Endothelial cell (in vitro differentiated cells): ENCODE measurements at regions not wholly inside any gene's neighbourhood (a gene's known extent, or its start where the extent isn't known, plus 50 kb on each side); places are given as distances from the start of the nearest gene placed in this dataset.

Source experiments
- DNase-seq: peaks from one replicate; pipeline ENCODE4 v3.0.0; 2021; ENCODE audit warnings: low spot score
- H3K27ac Mint-ChIP-seq: one replicate; pipeline ENCODE4 v1.8.0; 2021; ENCODE audit warnings: mixed read lengths, inconsistent platforms; ENCODE audit not compliant: unreplicated experiment
- H3K27me3 Mint-ChIP-seq: one replicate; pipeline ENCODE4 v1.8.0; 2021; ENCODE audit warnings: mild to moderate bottlenecking, moderate library complexity, mixed read lengths, inconsistent platforms; ENCODE audit not compliant: unreplicated experiment
- H3K36me3 Mint-ChIP-seq: one replicate; pipeline ENCODE4 v1.8.0; 2021; ENCODE audit warnings: mild to moderate bottlenecking, low read depth, mixed read lengths, inconsistent platforms; ENCODE audit not compliant: unreplicated experiment
- H3K4me1 Mint-ChIP-seq: one replicate; pipeline ENCODE4 v1.8.0; 2021; ENCODE audit warnings: mild to moderate bottlenecking, mixed read lengths, inconsistent platforms; ENCODE audit not compliant: unreplicated experiment
- H3K4me3 Mint-ChIP-seq: one replicate; pipeline ENCODE4 v1.8.0; 2021; ENCODE audit warnings: mild to moderate bottlenecking, mixed read lengths, inconsistent platforms; ENCODE audit not compliant: unreplicated experiment
- H3K9me3 Mint-ChIP-seq: one replicate; pipeline ENCODE4 v1.8.0; 2021; ENCODE audit warnings: mixed read lengths, inconsistent platforms; ENCODE audit not compliant: unreplicated experiment
- TF ChIP-seq, protein P1 (sequence below): fragments of 200-600 bp; sonication (generic); IDR thresholded peaks from one replicate; pipeline ENCODE4 v1.5.0; 2021; ENCODE audit warnings: antibody characterized with exemption; ENCODE audit not compliant: unreplicated experiment

DNA sequence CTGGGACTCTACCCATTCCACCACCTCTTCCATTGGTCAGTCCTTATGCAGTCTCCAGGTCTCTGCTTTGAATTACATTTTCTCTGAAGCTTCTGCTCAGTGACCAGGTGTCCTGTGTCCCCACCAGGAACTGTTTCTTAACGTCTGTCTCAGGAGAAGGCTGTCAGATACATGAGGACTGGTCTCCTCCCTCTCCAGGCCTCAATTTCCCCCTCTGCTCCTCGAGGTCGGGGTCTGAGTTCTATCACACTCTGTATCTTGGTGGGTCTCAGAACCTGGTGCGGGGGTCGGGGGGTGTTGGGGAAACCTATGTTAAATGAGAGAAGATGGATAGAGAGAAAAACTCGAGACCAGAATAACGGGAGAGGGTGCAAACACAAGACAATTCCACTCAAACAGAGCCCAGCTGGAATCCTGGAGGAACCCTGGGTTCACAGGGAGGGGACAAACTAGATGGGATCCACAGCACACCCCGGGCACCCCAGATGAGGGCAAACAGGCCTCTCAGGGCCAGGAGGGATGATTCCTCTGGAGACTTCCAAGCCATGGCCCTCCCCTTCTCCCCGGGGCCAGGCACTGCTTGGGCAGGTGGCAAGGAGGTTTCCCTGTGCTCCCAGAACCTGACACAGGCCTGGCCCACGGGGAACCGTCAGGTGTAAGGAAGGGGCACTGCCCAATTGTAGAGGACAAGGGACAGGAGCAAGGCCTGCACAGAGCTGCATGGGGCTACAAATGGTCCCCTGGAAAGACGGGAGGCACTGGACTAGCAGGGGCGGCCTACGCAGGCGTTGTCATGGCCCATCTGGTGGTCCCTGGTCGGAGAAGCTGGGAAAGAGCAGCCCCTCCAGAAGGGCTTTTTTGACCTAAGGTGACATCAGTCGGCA lies 313.2 kb upstream of the DIO3 start:
- DNase-seq = no peak
- Mint-ChIP-seq H3K36me3 (no peaks in the 10 kb centered on the region), H3K27me3 (peaks cover 6% of the 10 kb centered on the region), H3K4me1 (peaks cover 2% of the 10 kb centered on the region), H3K9me3 (no peaks in the 10 kb centered on the region), H3K27ac (no peak overlapping the region), H3K4me3 (no peak overlapping the region)
- TF ChIP-seq, protein P1, sequence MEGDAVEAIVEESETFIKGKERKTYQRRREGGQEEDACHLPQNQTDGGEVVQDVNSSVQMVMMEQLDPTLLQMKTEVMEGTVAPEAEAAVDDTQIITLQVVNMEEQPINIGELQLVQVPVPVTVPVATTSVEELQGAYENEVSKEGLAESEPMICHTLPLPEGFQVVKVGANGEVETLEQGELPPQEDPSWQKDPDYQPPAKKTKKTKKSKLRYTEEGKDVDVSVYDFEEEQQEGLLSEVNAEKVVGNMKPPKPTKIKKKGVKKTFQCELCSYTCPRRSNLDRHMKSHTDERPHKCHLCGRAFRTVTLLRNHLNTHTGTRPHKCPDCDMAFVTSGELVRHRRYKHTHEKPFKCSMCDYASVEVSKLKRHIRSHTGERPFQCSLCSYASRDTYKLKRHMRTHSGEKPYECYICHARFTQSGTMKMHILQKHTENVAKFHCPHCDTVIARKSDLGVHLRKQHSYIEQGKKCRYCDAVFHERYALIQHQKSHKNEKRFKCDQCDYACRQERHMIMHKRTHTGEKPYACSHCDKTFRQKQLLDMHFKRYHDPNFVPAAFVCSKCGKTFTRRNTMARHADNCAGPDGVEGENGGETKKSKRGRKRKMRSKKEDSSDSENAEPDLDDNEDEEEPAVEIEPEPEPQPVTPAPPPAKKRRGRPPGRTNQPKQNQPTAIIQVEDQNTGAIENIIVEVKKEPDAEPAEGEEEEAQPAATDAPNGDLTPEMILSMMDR = no peak

DNA sequence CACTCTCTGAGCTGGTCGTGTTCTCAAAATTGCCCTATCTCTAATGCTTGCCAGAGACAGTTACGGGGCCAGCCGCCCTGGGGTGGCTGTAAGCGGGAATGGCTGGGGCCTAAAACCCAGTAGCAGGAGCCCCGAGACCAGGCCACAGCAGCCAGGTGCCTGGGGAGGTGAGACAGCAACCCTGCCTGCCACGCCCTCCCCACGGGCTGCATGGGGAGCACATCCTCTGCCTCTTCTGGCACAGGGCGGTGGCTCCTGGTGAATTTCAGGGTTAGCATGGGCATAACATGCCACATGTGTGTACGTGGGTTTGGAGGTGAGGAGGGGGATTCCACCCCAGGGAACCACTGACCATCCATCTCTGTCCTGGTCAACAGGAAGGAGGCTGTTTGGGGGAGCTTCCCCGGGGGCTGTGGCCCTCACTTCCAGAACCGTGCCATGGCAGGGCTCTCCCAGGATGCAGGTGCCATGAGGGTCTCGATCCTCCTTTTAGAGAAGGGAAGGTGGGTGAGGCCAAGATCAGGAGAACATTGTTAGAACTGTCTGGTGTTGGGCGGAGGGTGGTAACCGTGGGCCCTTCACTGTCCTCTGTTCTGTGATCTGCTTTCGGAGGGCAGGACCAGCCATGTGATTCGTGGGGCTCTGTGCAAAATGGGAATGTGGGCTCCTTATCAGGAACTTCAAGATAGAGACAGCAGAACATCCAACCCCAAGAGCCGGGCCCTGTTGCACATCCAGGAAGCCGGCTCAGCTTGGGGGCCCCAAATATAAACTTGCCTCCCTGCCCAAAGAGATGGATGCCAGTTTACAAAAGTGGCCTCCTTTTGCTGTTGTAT lies 312.2 kb upstream of the DIO3 start:
- no peak for DNase-seq

DNA sequence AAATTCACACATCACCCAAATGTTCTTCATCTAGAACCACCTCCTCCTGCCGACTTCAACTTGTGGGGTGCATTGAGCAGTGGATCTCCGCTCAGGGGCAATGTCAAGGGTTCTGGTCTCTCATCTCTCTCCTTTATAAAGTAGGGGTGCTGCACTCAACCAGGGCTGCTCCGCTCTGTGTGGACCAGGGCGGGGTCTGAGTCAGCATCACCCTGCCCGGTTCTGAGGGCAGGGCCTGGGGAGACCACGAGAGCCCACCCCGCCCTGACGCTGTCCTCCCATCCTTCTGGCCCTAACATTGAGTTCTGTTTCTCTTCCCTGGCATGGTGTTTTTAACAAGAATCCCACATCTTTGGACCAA lies 311.6 kb upstream of the DIO3 start:
- Mint-ChIP-seq H3K4me3 (no peak overlapping the region), H3K27me3 (peaks cover 6% of the 10 kb centered on the region), H3K4me1 (peaks cover 2% of the 10 kb centered on the region), H3K9me3 (no peaks in the 10 kb centered on the region), H3K36me3 (no peaks in the 10 kb centered on the region), H3K27ac (no peak overlapping the region)
- no peak for DNase-seq
- TF ChIP-seq, protein P1 = no peak

More for the DNA sequence above, 312.2 kb upstream of the DIO3 start:
- peaks cover 6% of the 10 kb centered on the region for H3K27me3 Mint-ChIP-seq
- H3K9me3 Mint-ChIP-seq = no peaks in the 10 kb centered on the region
- H3K27ac Mint-ChIP-seq = no peak overlapping the region
- H3K4me1 Mint-ChIP-seq = peaks cover 2% of the 10 kb centered on the region
- no peaks in the 10 kb centered on the region for H3K36me3 Mint-ChIP-seq
- TF ChIP-seq, protein P1 = no peak
- H3K4me3 Mint-ChIP-seq = no peak overlapping the region

DNA sequence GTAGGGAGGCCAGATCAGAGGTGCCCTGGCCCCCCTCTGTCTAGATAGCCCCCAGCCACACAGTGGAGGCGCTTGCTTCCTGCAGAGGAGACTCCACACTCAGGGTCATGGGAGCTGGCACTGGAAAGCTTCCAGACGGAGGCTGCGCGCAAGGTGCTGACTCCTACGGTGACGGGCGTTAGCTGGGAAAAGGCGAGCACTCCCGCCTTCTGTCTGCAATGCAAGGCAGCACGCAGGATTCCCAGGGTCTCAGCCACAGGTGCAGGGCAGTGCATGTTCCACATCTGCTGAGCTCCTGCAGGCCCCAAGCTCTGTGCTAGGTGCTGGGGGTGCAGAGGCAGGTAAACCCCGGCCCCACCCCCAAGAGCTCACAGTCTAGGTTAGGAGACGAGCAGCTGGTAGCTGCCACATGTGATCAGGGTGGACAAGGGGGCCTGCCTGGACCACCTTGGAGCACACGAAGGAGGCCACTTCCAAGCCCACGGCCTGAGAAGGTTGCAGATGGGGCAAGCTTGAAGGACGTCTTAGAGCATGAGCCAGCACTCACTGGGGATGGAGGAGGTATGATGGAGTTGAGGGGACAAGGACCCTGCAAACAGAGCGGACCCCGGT lies 310.9 kb upstream of the DIO3 start:
- H3K36me3 Mint-ChIP-seq = no peaks in the 10 kb centered on the region
- H3K9me3 Mint-ChIP-seq = no peaks in the 10 kb centered on the region
- H3K27me3 Mint-ChIP-seq = peaks cover 6% of the 10 kb centered on the region
- TF ChIP-seq, protein P1 = no peak
- H3K27ac Mint-ChIP-seq = no peak overlapping the region
- DNase-seq = no peak
- no peak overlapping the region for H3K4me3 Mint-ChIP-seq
- peaks cover 2% of the 10 kb centered on the region for H3K4me1 Mint-ChIP-seq
